ENCODE measurements at regions not wholly inside any gene's neighbourhood (a gene's known extent, or its start where the extent isn't known, plus 50 kb on each side); places are given as distances from the start of the nearest gene placed in this dataset.

- no peak for DNase-seq
These were observed 368.2 kb upstream of the PRICKLE1 start for GRCh38 chr12:42957561-42958290.

- no peak for DNase-seq
These were observed 367.6 kb upstream of the PRICKLE1 start for GRCh38 chr12:42957136-42957535.

GRCh38 chr12:42953021-42953420, 363.5 kb upstream of the PRICKLE1 start:
- DNase-seq = no peak

- peak; percentile 96 for DNase-seq
These were observed 357.4 kb upstream of the PRICKLE1 start for GRCh38 chr12:42946871-42947381.

- DNase-seq = no peak
These were observed 356.4 kb upstream of the PRICKLE1 start for GRCh38 chr12:42945927-42946326.

GRCh38 chr12:42944516-42944915, 355.0 kb upstream of the PRICKLE1 start:
- no peak for DNase-seq

GRCh38 chr12:42936991-42937390, 347.4 kb upstream of the PRICKLE1 start:
- no peak for DNase-seq

- DNase-seq = no peak
These were observed 346.7 kb upstream of the PRICKLE1 start for GRCh38 chr12:42936260-42936659.

GRCh38 chr12:42935756-42936155, 346.2 kb upstream of the PRICKLE1 start:
- no peak for DNase-seq

GRCh38 chr12:42935090-42935489, 345.5 kb upstream of the PRICKLE1 start:
- no peak for DNase-seq

- peak; percentile 16 for DNase-seq
These were observed 344.0 kb upstream of the PRICKLE1 start for GRCh38 chr12:42933461-42934081.

GRCh38 chr12:42932936-42933335, 343.4 kb upstream of the PRICKLE1 start:
- no peak for DNase-seq

GRCh38 chr12:42926232-42926631, 336.7 kb upstream of the PRICKLE1 start:
- no peak for DNase-seq

- no peak for DNase-seq
These were observed 334.9 kb upstream of the PRICKLE1 start for GRCh38 chr12:42924482-42924881.

GRCh38 chr12:42923583-42923982, 334.0 kb upstream of the PRICKLE1 start:
- no peak for DNase-seq

- no peak for DNase-seq
These were observed 333.6 kb upstream of the PRICKLE1 start for GRCh38 chr12:42923156-42923555.

GRCh38 chr12:42922505-42922850, 332.9 kb upstream of the PRICKLE1 start:
- DNase-seq = no peak

GRCh38 chr12:42921741-42922504, 332.4 kb upstream of the PRICKLE1 start:
- peak; percentile 57 for DNase-seq

GRCh38 chr12:42919691-42920090, 330.1 kb upstream of the PRICKLE1 start:
- DNase-seq = no peak

GRCh38 chr12:42918443-42918842, 328.9 kb upstream of the PRICKLE1 start:
- DNase-seq = no peak

GRCh38 chr12:42916143-42916542, 326.6 kb upstream of the PRICKLE1 start:
- no peak for DNase-seq

- DNase-seq = no peak
These were observed 325.9 kb upstream of the PRICKLE1 start for GRCh38 chr12:42915426-42915825.

- DNase-seq = no peak
These were observed 322.8 kb upstream of the PRICKLE1 start for GRCh38 chr12:42912367-42912766.

- DNase-seq = no peak
These were observed 321.1 kb upstream of the PRICKLE1 start for GRCh38 chr12:42910656-42911055.

Measured in NCI-H69 (cell line).